Endometrium (tissue), 2 donors: ENCODE measurements at regions not wholly inside any gene's neighbourhood (a gene's known extent, or its start where the extent isn't known, plus 50 kb on each side); places are given as distances from the start of the nearest gene placed in this dataset.
"Not testable (repeated sequence)": the region's sequence is repeated elsewhere in the genome, so short reads cannot be mapped to it uniquely, and the experiment has no call there.

Source experiments
- FAIRE-seq: peaks from 2 replicates; lab custom pipeline; 2012; peaks lifted over from hg19 to GRCh38; lab: Jason Lieb, UNC
- donor health status: control.
- donor health status: control.

DNA sequence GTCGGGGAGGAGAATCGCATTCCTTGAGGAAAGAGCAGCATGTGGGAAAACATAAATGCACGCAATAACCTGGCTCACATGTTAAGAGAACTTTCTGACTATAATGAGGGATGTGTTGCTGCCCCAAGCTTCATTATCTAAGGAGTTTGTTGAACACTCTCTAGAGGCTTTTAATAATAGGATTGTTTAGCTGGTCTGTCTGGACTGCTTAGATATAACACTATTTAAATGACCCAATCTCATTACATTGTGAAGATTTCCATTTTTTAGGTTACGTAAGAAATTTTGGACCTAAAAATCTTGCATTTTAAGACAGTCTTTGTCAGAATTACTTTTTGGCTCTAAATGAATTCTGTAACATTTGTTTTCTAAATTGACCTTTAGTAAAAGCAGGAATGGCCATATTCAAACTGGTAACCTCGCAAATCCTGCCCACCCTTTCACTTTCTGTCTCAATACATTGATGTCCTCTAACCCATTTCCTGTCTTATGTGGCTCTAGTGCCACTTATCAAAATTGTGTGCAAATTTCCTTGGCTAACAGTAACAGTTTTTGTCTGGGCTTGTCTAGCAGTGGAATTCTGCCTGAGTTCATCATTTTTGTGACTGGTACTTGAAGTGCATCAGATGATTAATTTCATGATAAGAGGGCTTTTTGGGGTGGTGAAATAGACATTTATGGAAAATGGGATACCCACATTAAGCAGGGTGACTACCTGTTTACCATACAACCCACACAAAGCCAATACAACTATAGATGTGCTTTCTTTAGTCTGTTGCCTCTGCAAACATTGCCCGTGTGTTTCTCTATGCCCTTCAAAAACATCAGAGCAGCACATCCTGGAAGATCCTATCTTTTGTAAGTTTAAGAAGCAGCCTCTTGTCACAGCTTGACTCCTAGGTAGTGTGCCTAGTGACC lies 61.6 kb upstream of the IKBKE start:
- not testable (repeated sequence) for FAIRE-seq

DNA sequence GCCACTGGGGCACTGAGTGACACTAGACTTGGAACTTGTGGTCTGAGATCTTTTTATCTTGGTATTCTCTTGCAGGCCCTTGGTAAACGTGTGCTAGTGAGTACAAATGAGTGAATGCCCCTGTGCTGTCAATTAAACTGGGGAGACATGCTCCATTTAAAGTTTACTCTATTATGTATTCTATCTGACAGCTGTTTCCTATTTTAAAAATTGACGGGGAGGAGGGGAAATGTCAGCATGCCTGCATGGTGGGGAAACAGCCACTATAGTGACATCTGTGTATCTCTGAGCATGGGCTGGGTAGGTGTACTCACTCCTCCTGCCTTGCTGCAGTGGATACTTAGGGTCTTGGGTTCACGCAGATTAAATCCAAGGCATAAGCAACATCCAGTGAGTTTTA lies 59.0 kb upstream of the IKBKE start:
- no peak for FAIRE-seq

DNA sequence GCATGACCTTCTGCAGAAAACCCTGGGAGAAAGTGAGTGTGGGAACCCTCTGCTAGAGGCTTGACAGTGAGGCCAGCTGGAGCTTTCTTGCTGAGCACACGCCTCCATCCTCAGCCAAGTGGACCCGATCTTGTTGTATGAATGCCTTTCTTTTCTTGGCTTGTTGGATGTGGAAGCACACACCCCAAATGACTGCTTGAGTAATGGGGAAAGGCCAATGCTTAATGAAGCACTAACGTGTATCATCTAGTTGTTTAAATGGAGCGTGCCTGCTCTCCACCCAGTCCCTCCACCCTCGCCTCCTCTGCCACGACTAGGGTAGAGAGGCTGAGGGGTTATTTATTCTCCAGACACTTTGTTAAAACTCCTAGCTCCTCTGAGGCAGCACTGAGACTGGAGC lies 54.3 kb upstream of the IKBKE start:
- FAIRE-seq, result no peak

DNA sequence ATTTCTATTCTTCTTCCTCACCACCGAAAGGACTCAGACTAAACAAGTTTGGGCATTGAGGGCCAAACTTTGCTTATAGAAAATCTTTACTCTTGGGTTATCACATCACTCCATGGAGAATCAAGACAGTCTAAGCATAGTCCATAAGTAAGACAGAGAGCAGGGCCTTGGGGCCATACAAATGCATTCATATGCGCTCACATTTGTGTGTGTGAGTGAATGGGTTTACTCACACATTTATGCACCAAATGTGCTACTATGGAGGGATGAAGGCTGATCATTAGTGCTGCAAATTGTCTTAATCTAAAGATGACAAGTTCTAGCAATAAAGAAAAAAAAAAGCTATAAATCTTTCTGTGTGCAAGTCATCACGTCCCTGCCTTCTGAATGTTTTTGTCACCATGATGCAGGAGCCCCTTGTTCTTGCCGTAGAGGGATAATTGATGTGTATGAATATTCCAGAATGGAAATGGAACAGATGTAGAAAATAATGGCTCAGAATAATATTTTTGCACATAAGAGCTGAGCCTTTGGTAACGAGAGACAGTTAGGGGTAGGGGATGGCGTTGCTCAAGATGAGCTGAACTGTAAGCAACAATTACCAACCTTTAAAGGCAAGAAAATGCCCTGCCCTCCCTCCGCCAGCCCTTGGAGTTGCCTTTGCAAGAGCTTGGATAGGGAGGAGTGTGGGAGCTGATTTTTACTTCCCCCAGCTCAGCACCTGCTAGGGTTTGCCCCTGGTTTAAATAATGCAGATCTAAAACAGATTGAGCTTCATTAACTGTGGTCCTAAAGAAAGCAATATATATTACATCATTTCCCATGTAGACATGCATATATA lies 52.3 kb upstream of the IKBKE start:
- no peak for FAIRE-seq

DNA sequence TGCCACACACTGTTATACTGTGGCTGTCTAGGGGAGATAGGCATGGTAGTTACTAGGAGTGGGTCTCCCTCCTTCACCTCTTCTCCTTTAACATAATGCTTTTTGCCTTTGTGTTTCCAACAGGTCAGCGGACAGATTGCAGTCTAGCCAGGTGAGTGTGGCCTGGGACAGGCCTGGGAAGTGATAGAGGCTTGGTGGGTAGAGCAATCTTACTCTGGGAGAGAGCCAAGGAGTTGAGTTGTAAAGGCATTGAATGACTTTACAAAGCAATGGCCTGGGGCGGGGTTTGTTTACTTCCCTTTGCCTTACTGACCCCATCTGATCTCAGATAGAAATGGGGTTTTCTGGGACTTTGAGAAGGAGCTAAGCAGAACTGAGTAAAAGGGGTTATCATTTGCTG lies 51.0 kb upstream of the IKBKE start:
- FAIRE-seq, result no peak

DNA sequence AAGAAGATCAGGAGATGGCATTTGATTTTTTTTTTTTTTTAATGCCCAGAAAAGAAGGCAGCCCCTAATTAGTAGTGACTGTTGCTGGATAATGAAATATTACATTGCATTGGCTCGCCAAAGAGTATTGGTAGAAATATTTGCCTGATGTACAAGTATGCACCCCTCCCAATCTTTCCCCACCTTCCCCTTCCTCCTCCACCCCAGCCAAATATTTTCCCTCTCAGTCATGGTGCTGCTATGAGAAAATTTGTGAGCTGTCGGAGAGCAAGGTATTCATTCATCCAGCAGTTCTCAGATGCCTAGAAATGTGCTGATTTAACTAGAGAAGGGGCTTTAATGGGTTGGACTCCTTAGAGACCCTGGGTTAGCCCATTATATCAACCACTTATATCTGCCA lies 50.5 kb upstream of the IKBKE start:
- FAIRE-seq, result no peak

DNA sequence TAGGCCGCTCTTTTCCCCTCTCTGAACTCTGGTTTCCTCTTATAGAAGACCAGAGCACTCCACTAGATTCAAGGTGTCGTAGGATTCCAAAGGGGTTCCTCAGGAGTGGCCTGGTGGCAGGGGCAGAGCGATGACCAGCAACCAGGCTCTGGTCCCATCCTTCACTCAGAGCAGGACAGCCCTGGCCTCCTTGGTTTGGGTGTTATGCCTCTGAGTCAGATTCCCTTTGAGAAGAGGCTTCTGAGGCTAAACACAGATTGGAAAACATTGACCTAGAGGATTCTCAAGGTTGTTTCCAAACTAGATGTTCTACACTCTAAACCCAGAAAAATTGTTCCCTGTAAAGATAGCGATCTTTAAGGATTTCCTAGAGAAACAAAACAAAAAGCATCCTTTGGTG lies 49.8 kb upstream of the IKBKE start:
- FAIRE-seq, result no peak
